GM18870 (cell line): ENCODE measurements at regions not wholly inside any gene's neighbourhood (a gene's known extent, or its start where the extent isn't known, plus 50 kb on each side); places are given as distances from the start of the nearest gene placed in this dataset.
"Not testable (repeated sequence)": the region's sequence is repeated elsewhere in the genome, so short reads cannot be mapped to it uniquely, and the experiment has no call there.

Experiments used
- ATAC-seq: cut with Tn5 transposase; IDR thresholded peaks from one replicate; pipeline ENCODE4 v1.9.1; 2021; ENCODE audit warnings: moderate library complexity; ENCODE audit not compliant: unreplicated experiment

GRCh38 chr11:34001557-34002064, 49.9 kb upstream of the CAPRIN1 start:
- ATAC-seq, result no peak

GRCh38 chr11:33999393-33999792, 52.1 kb upstream of the CAPRIN1 start:
- no peak for ATAC-seq

GRCh38 chr11:33997584-33998251, 53.8 kb upstream of the CAPRIN1 start:
- ATAC-seq, result no peak

GRCh38 chr11:33996498-33997454, 54.8 kb upstream of the CAPRIN1 start:
- ATAC-seq, result peak; percentile 71

- no peak for ATAC-seq
Observed at GRCh38 chr11:33994937-33995336, 56.6 kb upstream of the CAPRIN1 start.

GRCh38 chr11:33991136-33991535, 60.4 kb upstream of the CAPRIN1 start:
- not testable (repeated sequence) for ATAC-seq

GRCh38 chr11:33990131-33990530, 61.4 kb upstream of the CAPRIN1 start:
- not testable (repeated sequence) for ATAC-seq

GRCh38 chr11:33989461-33989860, 62.1 kb upstream of the CAPRIN1 start:
- no peak for ATAC-seq

- no peak for ATAC-seq
Observed at GRCh38 chr11:33988586-33989370, 62.8 kb upstream of the CAPRIN1 start.

GRCh38 chr11:33987975-33988580, 63.5 kb upstream of the CAPRIN1 start:
- ATAC-seq, result peak; percentile 60

GRCh38 chr11:33987545-33987944, 64.0 kb upstream of the CAPRIN1 start:
- no peak for ATAC-seq

- ATAC-seq, result not testable (repeated sequence)
Observed at GRCh38 chr11:33986597-33987501, 64.7 kb upstream of the CAPRIN1 start.

- ATAC-seq, result no peak
Observed at GRCh38 chr11:33984682-33985389, 66.7 kb upstream of the CAPRIN1 start.

GRCh38 chr11:33982661-33983060, 68.9 kb upstream of the CAPRIN1 start:
- no peak for ATAC-seq

- ATAC-seq, result no peak
Observed at GRCh38 chr11:33980897-33981296, 70.6 kb upstream of the CAPRIN1 start.

GRCh38 chr11:33978376-33978775, 73.2 kb upstream of the CAPRIN1 start:
- no peak for ATAC-seq

- no peak for ATAC-seq
Observed at GRCh38 chr11:33977676-33978075, 73.9 kb upstream of the CAPRIN1 start.

- no peak for ATAC-seq
Observed at GRCh38 chr11:33976495-33977199, 74.9 kb upstream of the CAPRIN1 start.
